ENCODE measurements at regions not wholly inside any gene's neighbourhood (a gene's known extent, or its start where the extent isn't known, plus 50 kb on each side); places are given as distances from the start of the nearest gene placed in this dataset.
"Not testable (repeated sequence)": the region's sequence is repeated elsewhere in the genome, so short reads cannot be mapped to it uniquely, and the experiment has no call there.

DNA sequence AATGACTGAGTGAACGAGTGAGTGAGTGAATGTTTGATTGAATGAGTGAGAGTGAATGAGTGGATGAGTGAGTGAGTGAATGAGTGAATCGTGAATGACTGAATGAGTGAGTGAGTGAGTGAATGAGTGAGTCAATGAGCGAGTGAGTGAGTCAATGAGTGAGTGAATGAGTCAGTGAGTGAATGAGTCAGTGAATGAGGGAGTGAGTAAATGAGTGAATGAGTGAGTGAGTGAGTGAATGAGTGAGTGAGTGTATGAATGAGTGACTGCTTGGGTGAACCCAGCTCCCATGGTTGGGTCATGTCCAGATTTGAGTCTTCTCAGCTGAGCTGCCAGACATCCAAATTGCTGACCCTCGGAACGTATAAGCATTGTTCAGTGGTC, 135.2 kb upstream of the ZNF469 start:
- TF ChIP-seq, protein P1, sequence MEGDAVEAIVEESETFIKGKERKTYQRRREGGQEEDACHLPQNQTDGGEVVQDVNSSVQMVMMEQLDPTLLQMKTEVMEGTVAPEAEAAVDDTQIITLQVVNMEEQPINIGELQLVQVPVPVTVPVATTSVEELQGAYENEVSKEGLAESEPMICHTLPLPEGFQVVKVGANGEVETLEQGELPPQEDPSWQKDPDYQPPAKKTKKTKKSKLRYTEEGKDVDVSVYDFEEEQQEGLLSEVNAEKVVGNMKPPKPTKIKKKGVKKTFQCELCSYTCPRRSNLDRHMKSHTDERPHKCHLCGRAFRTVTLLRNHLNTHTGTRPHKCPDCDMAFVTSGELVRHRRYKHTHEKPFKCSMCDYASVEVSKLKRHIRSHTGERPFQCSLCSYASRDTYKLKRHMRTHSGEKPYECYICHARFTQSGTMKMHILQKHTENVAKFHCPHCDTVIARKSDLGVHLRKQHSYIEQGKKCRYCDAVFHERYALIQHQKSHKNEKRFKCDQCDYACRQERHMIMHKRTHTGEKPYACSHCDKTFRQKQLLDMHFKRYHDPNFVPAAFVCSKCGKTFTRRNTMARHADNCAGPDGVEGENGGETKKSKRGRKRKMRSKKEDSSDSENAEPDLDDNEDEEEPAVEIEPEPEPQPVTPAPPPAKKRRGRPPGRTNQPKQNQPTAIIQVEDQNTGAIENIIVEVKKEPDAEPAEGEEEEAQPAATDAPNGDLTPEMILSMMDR (conservative IDR thresholded peaks at IDR 0.05): not testable (repeated sequence)
- TF ChIP-seq ZFX (IDR thresholded peaks at IDR 0.05): not testable (repeated sequence)
